Bronchial epithelial cell (primary cell): ENCODE measurements at regions not wholly inside any gene's neighbourhood (a gene's known extent, or its start where the extent isn't known, plus 50 kb on each side); places are given as distances from the start of the nearest gene placed in this dataset.
A peak's percentile ranks its signal among the peaks of the same experiment; 100 is the strongest.

Experiments
- DNase-seq: peaks from one replicate; pipeline ENCODE4 v3.0.0-alpha.2; 2010; ENCODE audit warnings: low read depth
- FAIRE-seq: peaks from 2 replicates; lab custom pipeline; 2011; peaks lifted over from hg19 to GRCh38; lab: Jason Lieb, UNC
- H3K27me3 ChIP-seq: 2 replicates; pipeline ENCODE4 v1.5.1; 2011; ENCODE audit warnings: low read length; ENCODE audit not compliant: control insufficient read depth, insufficient read depth
- H3K36me3 ChIP-seq: 2 replicates; pipeline ENCODE4 v1.5.1; 2011; ENCODE audit warnings: low read length; ENCODE audit not compliant: control insufficient read depth, insufficient read depth
- H3K4me3 ChIP-seq: 2 replicates; pipeline ENCODE4 v1.5.1; 2011; ENCODE audit warnings: mild to moderate bottlenecking, low read depth, low read length, control low read depth
- TF ChIP-seq, protein P1 (sequence below): IDR thresholded peaks from 2 replicates; pipeline ENCODE4 v1.5.1; 2011; ENCODE audit warnings: mild to moderate bottlenecking, moderate library complexity, low read length, control low read depth, inconsistent platforms; ENCODE audit not compliant: insufficient read depth, severe bottlenecking

DNA sequence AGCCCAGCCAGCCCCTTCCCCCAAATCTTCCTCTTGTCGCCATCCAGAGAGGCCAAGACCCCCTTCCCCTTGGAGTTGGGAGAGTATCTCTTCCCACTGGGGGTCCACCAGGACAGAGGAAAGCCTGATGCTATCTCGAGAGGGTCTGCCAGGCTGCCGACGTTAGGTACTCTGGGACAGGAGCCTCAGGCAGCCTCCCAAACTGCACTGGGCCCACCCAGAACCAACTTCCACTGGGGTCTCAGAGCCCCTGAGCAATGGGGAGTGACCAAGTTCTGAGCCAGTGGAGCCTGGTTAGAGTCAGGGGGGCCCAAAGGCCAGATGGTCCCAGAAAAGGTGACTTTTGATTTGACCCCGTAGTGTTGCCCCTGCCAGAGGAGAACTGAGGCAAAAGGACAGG, 189.1 kb downstream of the INHBB start:
- no peak for FAIRE-seq
- no peak for DNase-seq
- Histone ChIP-seq H3K27me3 (no peaks in the 10 kb centered on the region), H3K36me3 (no peaks in the 10 kb centered on the region), H3K4me3 (no peak overlapping the region)
- TF ChIP-seq, protein P1, sequence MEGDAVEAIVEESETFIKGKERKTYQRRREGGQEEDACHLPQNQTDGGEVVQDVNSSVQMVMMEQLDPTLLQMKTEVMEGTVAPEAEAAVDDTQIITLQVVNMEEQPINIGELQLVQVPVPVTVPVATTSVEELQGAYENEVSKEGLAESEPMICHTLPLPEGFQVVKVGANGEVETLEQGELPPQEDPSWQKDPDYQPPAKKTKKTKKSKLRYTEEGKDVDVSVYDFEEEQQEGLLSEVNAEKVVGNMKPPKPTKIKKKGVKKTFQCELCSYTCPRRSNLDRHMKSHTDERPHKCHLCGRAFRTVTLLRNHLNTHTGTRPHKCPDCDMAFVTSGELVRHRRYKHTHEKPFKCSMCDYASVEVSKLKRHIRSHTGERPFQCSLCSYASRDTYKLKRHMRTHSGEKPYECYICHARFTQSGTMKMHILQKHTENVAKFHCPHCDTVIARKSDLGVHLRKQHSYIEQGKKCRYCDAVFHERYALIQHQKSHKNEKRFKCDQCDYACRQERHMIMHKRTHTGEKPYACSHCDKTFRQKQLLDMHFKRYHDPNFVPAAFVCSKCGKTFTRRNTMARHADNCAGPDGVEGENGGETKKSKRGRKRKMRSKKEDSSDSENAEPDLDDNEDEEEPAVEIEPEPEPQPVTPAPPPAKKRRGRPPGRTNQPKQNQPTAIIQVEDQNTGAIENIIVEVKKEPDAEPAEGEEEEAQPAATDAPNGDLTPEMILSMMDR, result no peak

DNA sequence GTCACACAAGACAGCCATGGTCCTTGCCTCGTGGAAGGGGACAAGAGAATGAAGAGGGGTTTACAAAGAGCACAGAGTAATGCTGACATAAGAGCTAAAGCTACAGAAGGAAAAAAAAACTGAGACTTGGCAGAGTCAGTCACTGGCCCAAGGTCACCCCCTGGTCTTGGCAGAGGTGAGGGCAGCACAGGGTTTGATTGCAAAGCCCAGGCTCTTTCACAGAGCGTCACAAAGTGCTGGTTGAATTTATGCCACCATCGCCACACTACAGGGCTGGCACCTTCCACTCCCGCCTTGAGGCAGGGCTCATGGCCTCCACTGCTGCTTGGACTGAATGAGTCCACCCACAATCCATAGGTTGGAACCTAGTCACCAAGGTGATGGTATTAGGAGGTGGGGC, 190.2 kb downstream of the INHBB start:
- Histone ChIP-seq H3K27me3 (no peaks in the 10 kb centered on the region), H3K4me3 (no peak overlapping the region), H3K36me3 (no peaks in the 10 kb centered on the region)
- FAIRE-seq (no peak), DNase-seq (no peak)
- TF ChIP-seq, protein P1, result no peak

DNA sequence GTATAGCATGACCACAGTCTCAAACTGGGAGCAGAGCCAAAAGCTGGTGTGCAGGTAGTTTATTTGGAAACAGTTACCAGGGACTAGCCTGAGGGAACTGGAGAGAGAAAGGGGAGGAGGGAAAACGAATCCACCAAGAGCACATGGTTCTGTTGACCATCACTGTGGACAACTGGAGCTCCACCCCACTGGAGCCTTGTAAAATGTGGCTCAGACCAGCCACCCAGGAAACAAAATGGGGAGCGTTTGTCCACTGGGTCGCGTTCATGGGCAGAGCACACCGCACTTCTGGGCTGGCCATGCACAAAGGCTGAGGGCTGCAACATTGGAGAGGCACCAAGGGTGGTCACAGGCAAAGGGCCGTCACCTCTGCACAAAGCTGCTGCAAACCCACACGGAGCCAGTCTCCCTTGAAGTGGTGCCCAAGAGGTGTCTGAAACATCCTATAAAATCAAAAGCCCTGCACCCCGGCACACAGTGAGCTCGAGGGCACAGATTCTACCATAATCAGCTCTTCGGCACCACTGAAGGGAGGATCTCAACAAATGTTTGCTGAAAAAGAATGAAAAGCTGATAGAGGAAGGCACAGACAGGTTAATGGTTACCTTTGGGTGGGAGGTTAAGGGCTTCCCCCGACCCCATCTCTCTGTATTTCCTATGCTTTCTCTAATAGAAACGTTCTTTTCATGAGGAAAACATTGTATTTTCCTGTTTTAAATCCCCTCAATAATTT, 192.9 kb downstream of the INHBB start:
- Histone ChIP-seq H3K27me3 (no peaks in the 10 kb centered on the region), H3K4me3 (no peak overlapping the region), H3K36me3 (no peaks in the 10 kb centered on the region)
- FAIRE-seq (no peak), DNase-seq (peak; percentile 13)
- TF ChIP-seq, protein P1, result no peak

DNA sequence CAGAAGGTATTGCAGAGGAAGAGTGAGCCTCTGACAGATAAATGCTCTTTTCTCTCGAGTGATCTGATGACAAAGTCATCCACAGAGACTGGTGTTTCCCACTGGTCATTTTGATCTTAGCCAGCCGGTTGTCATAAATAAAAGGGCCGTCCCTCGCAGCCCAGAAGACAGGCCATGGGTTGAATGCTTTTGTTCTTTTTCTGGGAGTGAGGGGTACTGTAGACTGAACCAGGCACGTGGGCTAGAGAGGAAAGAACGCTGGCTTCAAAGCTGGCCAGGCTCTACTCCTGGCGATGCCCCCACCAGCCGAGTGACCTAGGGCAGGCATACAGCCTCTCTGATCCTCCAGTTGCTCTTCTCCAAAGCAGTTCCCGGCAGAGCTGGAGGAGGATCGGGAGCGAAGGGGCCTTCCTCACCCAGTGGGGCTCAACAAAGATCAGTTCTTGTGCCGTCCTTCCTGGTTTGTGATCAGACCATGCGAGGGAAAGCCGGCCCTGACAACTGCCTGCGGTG, 193.5 kb downstream of the INHBB start:
- Histone ChIP-seq H3K4me3 (no peak overlapping the region), H3K36me3 (no peaks in the 10 kb centered on the region), H3K27me3 (no peaks in the 10 kb centered on the region)
- no peak for DNase-seq
- no peak for FAIRE-seq
- TF ChIP-seq, protein P1, result no peak

DNA sequence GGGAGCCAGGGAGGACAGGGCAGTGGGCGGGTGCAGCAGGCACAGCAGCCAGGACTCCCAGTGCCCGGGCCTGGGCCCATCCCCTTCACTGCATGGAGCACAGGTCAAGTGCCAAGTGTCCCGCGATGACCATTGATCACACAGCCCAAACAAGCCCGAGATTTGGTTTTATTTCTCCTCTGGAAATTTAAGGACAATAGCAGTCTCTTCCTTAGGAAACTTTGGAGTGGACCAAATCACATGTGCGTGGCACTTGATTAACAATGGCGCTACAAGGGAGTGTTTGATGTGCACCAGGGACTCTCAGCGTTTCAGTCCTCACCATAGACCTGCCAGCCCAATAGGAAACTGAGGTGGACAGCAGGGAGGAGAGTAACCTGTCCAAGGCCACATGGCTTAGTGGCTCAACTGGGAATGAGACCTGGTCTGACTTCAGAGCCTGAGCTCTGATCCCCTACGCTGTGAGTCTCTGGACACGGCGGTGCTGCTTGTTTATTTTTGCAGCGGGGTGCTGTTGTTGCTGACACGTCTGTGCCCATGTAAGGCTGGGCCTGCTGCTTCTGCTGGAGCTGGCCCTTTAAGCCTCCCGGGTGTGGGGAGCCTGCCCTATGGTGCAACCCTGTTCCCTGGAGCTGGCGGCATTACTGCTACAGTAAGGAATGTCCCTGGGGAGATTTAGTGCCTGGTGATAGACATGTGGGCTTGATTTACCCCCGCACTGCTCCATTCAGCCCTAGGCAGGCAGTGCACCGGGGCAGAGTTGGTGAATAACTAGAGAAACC, 194.2 kb downstream of the INHBB start:
- DNase-seq (peak; percentile 88), FAIRE-seq (peak; percentile 60)
- Histone ChIP-seq H3K4me3 (no peak overlapping the region), H3K36me3 (no peaks in the 10 kb centered on the region), H3K27me3 (no peaks in the 10 kb centered on the region)
- TF ChIP-seq, protein P1, result no peak
